PC-9 (cell line): ENCODE measurements at regions not wholly inside any gene's neighbourhood (a gene's known extent, or its start where the extent isn't known, plus 50 kb on each side); places are given as distances from the start of the nearest gene placed in this dataset.

ENCODE experiments used
- BruUV-seq: library from RNA; stranded (reverse); fragments of 400-500 nt; replicated peaks from 2 replicates; lab custom pipeline; 2021; lab: Mats Ljungman, UMichigan
- CTCF ChIA-PET: fragments of 300-600 bp; sonication (Branson Sonifier 250); formaldehyde crosslinking; loops from one replicate; lab custom pipeline; 2022; ENCODE audit warnings: antibody characterized with exemption; lab: Charles Lee
- POLR2A ChIA-PET: fragments of 300-600 bp; sonication (Branson Sonifier 250); formaldehyde crosslinking; loops from one replicate; lab custom pipeline; 2022; ENCODE audit warnings: antibody characterized with exemption; ENCODE audit not compliant: unreplicated experiment; lab: Charles Lee
- DNase-seq, 2 experiments: peaks; one replicate each; pipeline versions ENCODE4 v3.0.0 to v3.0.0-alpha.2; 2015 to 2022; ENCODE audit warnings: mixed read lengths in 1 of 2
- H2AFZ ChIP-seq: fragments of 200-600 bp; sonication (generic); 2 replicates; pipeline ENCODE4 v1.8.1; 2017; ENCODE audit warnings: antibody characterized with exemption
- H3F3A ChIP-seq: fragments of 200-600 bp; sonication (generic); 2 replicates; pipeline ENCODE4 v1.8.1; 2017; ENCODE audit warnings: antibody characterized with exemption, mild to moderate bottlenecking, low read depth; ENCODE audit not compliant: insufficient read depth
- H3K27ac ChIP-seq: fragments of 200-600 bp; sonication (generic); 2 replicates; pipeline ENCODE4 v1.6.1; 2016; ENCODE audit warnings: mixed run types
- H3K27me3 ChIP-seq: fragments of 200-600 bp; sonication (generic); 2 replicates; pipeline ENCODE4 v1.6.1; 2016; ENCODE audit warnings: low read depth, mixed run types; ENCODE audit not compliant: insufficient read depth
- H3K36me3 ChIP-seq: fragments of 200-600 bp; sonication (generic); 2 replicates; pipeline ENCODE4 v1.6.1; 2016; ENCODE audit warnings: low read depth, mixed run types
- H3K4me1 ChIP-seq: fragments of 200-600 bp; sonication (generic); replicated peaks from 2 replicates; pipeline ENCODE4 v1.6.1; 2016; ENCODE audit warnings: mixed run types; ENCODE audit not compliant: insufficient read depth
- H3K4me2 ChIP-seq: fragments of 200-600 bp; sonication (generic); 2 replicates; pipeline ENCODE4 v1.6.1; 2017; ENCODE audit warnings: mixed run types
- H3K4me3 ChIP-seq: fragments of 200-600 bp; sonication (generic); 2 replicates; pipeline ENCODE4 v1.6.1; 2016; ENCODE audit warnings: mixed run types
- H3K79me2 ChIP-seq: fragments of 200-600 bp; sonication (generic); 2 replicates; pipeline ENCODE4 v1.6.1; 2017; ENCODE audit warnings: low read depth, mixed run types
- H3K9me2 ChIP-seq: fragments of 200-600 bp; sonication (generic); 2 replicates; pipeline ENCODE4 v1.8.1; 2017; ENCODE audit warnings: mild to moderate bottlenecking; ENCODE audit not compliant: insufficient read depth
- H3K9me3 ChIP-seq: fragments of 200-600 bp; sonication (generic); 2 replicates; pipeline ENCODE4 v1.8.1; 2016; ENCODE audit warnings: low read depth; ENCODE audit not compliant: insufficient read depth
- H4K20me1 ChIP-seq: fragments of 200-600 bp; sonication (generic); 2 replicates; pipeline ENCODE4 v1.8.1; 2017; ENCODE audit not compliant: insufficient read depth
- EZH2 ChIP-seq: fragments of 200-600 bp; sonication (generic); IDR thresholded peaks from 2 replicates; pipeline ENCODE4 v1.8.0; 2017; ENCODE audit warnings: antibody characterized with exemption, low read depth
- intact Hi-C: fragments of 100-400 bp; cut with micrococcal nuclease; formaldehyde crosslinking; loops from one replicate; pipeline ENCODE4 v1.10.0; 2022; ENCODE audit not compliant: unreplicated experiment
- TF ChIP-seq, protein P1 (sequence below): fragments of 200-600 bp; sonication (generic); conservative IDR thresholded peaks from 2 replicates; pipeline ENCODE4 v1.6.1; 2017; ENCODE audit warnings: mixed run types, antibody characterized with exemption, mild to moderate bottlenecking, moderate library complexity

DNA sequence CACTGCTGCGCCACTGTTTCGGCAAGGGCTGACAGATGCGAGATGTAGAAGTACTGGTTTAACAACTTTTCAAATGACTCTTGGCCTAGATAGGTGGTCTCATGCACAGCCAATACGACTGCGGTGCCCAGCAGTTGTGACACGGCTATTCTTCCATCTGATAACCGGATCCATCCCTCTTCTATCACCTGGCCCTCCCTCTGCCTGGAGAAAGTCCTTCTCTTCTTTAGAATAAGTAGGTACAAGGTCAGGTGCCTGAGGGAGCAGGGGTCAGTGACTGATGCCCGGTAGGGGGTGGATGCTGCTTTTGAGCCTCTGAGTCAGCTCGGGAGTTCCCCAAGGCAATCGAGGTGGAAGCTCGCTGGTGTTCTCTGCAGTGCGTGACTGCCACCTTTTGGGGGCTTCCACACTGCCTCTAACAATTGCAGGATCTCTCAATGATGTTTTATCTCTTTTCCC lies 166.8 kb upstream of the GRIK2 start:
- H3K79me2 ChIP-seq = no peaks in the 10 kb centered on the region
- peak; percentile 67 to 85 for DNase-seq
- H3K4me3 ChIP-seq = peak overlapping the region; percentile 13; the same call in 1 of the 2 replicates
- H3K9me2 ChIP-seq = no peaks in the 10 kb centered on the region
- H3K4me1 ChIP-seq = peaks cover 17% of the 10 kb centered on the region
- no peaks in the 10 kb centered on the region for H3K27me3 ChIP-seq
- CTCF ChIA-PET = interaction anchor here (0.8 kb wide), 1 partner anchor 1359 kb away, joined by 5 read pairs; no protein-coding TSS in a partner anchor
- H4K20me1 ChIP-seq = no peaks in the 10 kb centered on the region
- H3K36me3 ChIP-seq = no peaks in the 10 kb centered on the region
- H2AFZ ChIP-seq = peak overlapping the region; percentile 7; the same call in 1 of the 2 replicates
- H3F3A ChIP-seq = no peaks in the 10 kb centered on the region
- peaks cover 15% of the 10 kb centered on the region for H3K9me3 ChIP-seq
- POLR2A ChIA-PET = no interaction called here
- no TSS peak for BruUV-seq
- H3K4me2 ChIP-seq = peak overlapping the region; percentile 52
- TF ChIP-seq, protein P1, sequence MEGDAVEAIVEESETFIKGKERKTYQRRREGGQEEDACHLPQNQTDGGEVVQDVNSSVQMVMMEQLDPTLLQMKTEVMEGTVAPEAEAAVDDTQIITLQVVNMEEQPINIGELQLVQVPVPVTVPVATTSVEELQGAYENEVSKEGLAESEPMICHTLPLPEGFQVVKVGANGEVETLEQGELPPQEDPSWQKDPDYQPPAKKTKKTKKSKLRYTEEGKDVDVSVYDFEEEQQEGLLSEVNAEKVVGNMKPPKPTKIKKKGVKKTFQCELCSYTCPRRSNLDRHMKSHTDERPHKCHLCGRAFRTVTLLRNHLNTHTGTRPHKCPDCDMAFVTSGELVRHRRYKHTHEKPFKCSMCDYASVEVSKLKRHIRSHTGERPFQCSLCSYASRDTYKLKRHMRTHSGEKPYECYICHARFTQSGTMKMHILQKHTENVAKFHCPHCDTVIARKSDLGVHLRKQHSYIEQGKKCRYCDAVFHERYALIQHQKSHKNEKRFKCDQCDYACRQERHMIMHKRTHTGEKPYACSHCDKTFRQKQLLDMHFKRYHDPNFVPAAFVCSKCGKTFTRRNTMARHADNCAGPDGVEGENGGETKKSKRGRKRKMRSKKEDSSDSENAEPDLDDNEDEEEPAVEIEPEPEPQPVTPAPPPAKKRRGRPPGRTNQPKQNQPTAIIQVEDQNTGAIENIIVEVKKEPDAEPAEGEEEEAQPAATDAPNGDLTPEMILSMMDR = peak; percentile 85
- TF ChIP-seq EZH2 = no peak
- peak overlapping the region; percentile 66 for H3K27ac ChIP-seq
- intact Hi-C loops = loop anchor here (2.0 to 10.0 kb wide), 4 partner anchors 112 to 1112 kb away; no protein-coding TSS in a partner anchor

DNA sequence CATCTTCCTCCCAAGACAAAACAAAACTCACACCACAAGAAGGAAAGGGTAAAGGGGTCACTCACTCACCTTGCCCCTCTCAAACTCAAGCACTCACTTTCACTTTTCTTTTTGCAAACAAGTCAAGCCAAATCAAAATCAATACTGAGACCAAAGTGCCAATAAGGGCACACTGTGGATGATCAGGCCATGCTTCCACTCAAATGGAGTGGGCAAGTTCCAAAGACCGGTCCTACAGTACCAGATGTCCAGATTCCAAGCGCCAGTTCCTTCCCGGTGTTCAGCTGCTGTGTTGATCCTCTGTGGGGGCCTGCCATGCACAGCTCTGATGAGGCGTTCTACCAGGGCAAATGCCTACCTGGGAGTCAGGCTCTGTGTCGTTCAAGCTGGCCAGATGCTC lies 162.6 kb upstream of the GRIK2 start:
- BruUV-seq = no TSS peak
- POLR2A ChIA-PET = no interaction called here
- DNase-seq = no peak
- H3K4me1 ChIP-seq = peaks cover 17% of the 10 kb centered on the region
- no peak overlapping the region for H3K4me3 ChIP-seq
- H3K9me2 ChIP-seq = no peaks in the 10 kb centered on the region
- CTCF ChIA-PET = no interaction called here
- no peak overlapping the region for H2AFZ ChIP-seq
- intact Hi-C loops = no loop called here
- no peak overlapping the region for H3K27ac ChIP-seq
- H3K27me3 ChIP-seq = no peaks in the 10 kb centered on the region
- no peaks in the 10 kb centered on the region; the same call in 1 of the 2 replicates for H3K9me3 ChIP-seq
- no peak for TF ChIP-seq EZH2
- TF ChIP-seq, protein P1 = no peak
- H3K79me2 ChIP-seq = no peaks in the 10 kb centered on the region
- no peak overlapping the region for H3K4me2 ChIP-seq
- H3K36me3 ChIP-seq = no peaks in the 10 kb centered on the region
- no peaks in the 10 kb centered on the region for H3F3A ChIP-seq
- H4K20me1 ChIP-seq = no peaks in the 10 kb centered on the region

DNA sequence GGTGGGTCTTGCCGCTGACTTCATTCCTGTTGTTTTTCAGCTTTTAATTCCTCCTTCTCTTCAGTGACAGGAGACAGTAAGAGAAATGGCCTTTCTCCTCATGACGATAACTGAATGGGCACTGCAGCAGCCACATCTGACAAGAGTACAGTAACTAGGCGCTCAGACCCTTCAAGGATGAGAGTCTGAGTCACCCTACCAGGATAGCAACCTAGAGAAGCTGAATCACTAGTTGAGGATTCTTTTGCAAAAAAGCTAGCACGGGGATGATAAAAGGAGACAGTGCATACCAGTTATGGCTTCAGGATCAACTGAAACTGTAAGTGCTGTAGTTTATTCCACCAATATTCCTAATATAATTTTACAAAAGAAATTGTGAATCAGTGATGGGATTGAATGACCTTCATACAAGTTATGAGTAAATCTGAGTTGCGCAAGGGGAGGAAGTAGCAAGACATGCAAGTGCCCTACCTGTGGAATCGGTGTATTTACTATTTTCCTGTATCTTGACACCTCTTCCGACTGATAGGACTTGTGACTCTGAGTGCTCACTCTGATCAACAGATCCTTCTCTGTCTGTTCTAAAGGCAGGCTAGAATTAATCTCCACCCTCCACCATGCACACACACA lies 161.8 kb upstream of the GRIK2 start:
- peaks cover 9% of the 10 kb centered on the region for H3K4me1 ChIP-seq
- H3K4me2 ChIP-seq = no peak overlapping the region
- no peak overlapping the region for H3K27ac ChIP-seq
- H3K9me2 ChIP-seq = no peaks in the 10 kb centered on the region
- H4K20me1 ChIP-seq = no peaks in the 10 kb centered on the region
- no peaks in the 10 kb centered on the region; the same call in 1 of the 2 replicates for H3K9me3 ChIP-seq
- H3K4me3 ChIP-seq = no peak overlapping the region
- no peaks in the 10 kb centered on the region for H3K79me2 ChIP-seq
- TF ChIP-seq, protein P1 = no peak
- TF ChIP-seq EZH2 = no peak
- DNase-seq = no peak
- no peaks in the 10 kb centered on the region for H3K36me3 ChIP-seq
- intact Hi-C loops = no loop called here
- ChIA-PET POLR2A (no interaction called here), CTCF (no interaction called here)
- no peak overlapping the region for H2AFZ ChIP-seq
- H3K27me3 ChIP-seq = no peaks in the 10 kb centered on the region
- BruUV-seq = no TSS peak
- H3F3A ChIP-seq = no peaks in the 10 kb centered on the region
